ENCODE measurements at regions not wholly inside any gene's neighbourhood (a gene's known extent, or its start where the extent isn't known, plus 50 kb on each side); places are given as distances from the start of the nearest gene placed in this dataset.

DNA sequence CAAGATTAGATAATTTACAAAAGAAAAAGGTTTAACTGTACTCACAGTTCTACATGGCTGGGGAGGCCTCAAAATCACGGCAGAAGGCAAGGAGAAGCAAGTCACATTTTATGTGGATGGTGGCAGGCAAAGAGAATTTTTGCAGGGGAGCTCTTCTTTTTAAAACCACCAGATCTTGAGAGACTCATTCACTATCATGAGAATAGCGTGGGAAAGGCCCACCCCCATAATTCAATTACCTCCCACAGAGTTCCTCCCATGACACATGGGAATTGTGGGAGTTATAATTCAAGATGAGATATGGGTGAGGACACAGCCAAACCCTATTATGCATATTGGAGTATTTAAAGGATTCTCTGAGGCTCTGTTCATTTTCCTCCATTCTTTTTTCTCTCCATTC is 138.7 kb upstream of the CADM2 start:
- in situ Hi-C loops (cut with MboI; ENCODE audit: low sequenced_read_pairs) (no loop called here), dilution Hi-C loops (cut with HindIII; ENCODE audit: low sequenced_read_pairs, unreplicated experiment) (no loop called here), intact Hi-C loops (cut with micrococcal nuclease) (no loop called here)
- ChIA-PET POLR2A (ENCODE audit: unreplicated experiment) (no interaction called here), CTCF (no interaction called here)
- Histone ChIP-seq H3K4me2 (ENCODE audit: low read depth, low read length) (no peak overlapping the region), H3K18ac (ENCODE audit: low read depth, low read length) (no peak overlapping the region), H2AK5ac (ENCODE audit: low read depth, low read length) (no peak overlapping the region), H4K91ac (ENCODE audit: insufficient read depth, low read depth, low read length) (no peak overlapping the region), H4K8ac (ENCODE audit: low read depth in 2 of 2, low read length in 2 of 2) (no peak overlapping the region), H3K27ac (ENCODE audit: insufficient read depth, low read length) (no peak overlapping the region), H3K9me3 (ENCODE audit: control insufficient read depth, insufficient read depth, low read length) (peaks cover 8% of the 10 kb centered on the region; the same call in 1 of the 2 replicates), H2BK5ac (ENCODE audit: low read depth, low read length, poor library complexity, severe bottlenecking) (no peak overlapping the region), H4K20me1 (ENCODE audit: insufficient read depth, low read length) (no peaks in the 10 kb centered on the region), H3K4me3 (ENCODE audit: insufficient read depth, low read depth, low read length) (no peak overlapping the region), H3K56ac (ENCODE audit: extremely low read depth, insufficient read depth, low read length) (no peak overlapping the region), H4K5ac (ENCODE audit: low read depth, low read length) (no peak overlapping the region), H2AK9ac (replicated peaks; ENCODE audit: low read depth, low read length, poor library complexity) (no peak overlapping the region), H3K9ac (ENCODE audit: low read depth, low read length) (no peak overlapping the region), H3K36me3 (ENCODE audit: control insufficient read depth, insufficient read depth, low read length) (no peaks in the 10 kb centered on the region), H3K4ac (ENCODE audit: low read depth, low read length) (no peak overlapping the region), H2BK120ac (ENCODE audit: low read depth, low read length) (no peak overlapping the region), H2AFZ (replicated peaks; ENCODE audit: low read length, poor library complexity) (no peak overlapping the region), H3K27me3 (ENCODE audit: control insufficient read depth, insufficient read depth, low read length) (no peaks in the 10 kb centered on the region), H2BK15ac (ENCODE audit: low read depth, low read length) (no peak overlapping the region), H3K9me1 (ENCODE audit: insufficient read depth, low read length) (no peaks in the 10 kb centered on the region), H3K14ac (replicated peaks; ENCODE audit: low read depth, low read length) (no peak overlapping the region), H3K23ac (ENCODE audit: low read depth, low read length) (no peak overlapping the region), H3K79me1 (ENCODE audit: low read depth in 1 of 2, low read length in 2 of 2) (no peaks in the 10 kb centered on the region), H3K4me1 (ENCODE audit: control insufficient read depth, insufficient read depth, low read length) (no peaks in the 10 kb centered on the region), H2BK20ac (ENCODE audit: low read depth, low read length) (no peak overlapping the region)
- ATAC-seq (ENCODE audit: low read depth) (no peak), DNase-seq (no peak)
- WGBS, 2 experiments (ENCODE audit: extremely low coverage in 2 of 2, insufficient read length in 1 of 2): no CpG with 5 or more reads among the region's 2 CpGs
- BruUV-seq (replicated peaks): no TSS peak
- TF ChIP-seq SMC3 (IDR thresholded peaks at IDR 0.05; ENCODE audit: low read depth, low read length) (no peak), CEBPB (IDR thresholded peaks at IDR 0.05; ENCODE audit: low read depth, low read length) (no peak), MAZ (IDR thresholded peaks at IDR 0.05; ENCODE audit: borderline replicate concordance, low read depth, low read length) (no peak), CHD1 (IDR thresholded peaks at IDR 0.05; ENCODE audit: low read depth, low read length) (no peak), MAFK (IDR thresholded peaks at IDR 0.05; ENCODE audit: low read depth, low read length) (no peak)
- TF ChIP-seq, protein P1, sequence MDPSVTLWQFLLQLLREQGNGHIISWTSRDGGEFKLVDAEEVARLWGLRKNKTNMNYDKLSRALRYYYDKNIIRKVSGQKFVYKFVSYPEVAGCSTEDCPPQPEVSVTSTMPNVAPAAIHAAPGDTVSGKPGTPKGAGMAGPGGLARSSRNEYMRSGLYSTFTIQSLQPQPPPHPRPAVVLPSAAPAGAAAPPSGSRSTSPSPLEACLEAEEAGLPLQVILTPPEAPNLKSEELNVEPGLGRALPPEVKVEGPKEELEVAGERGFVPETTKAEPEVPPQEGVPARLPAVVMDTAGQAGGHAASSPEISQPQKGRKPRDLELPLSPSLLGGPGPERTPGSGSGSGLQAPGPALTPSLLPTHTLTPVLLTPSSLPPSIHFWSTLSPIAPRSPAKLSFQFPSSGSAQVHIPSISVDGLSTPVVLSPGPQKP (IDR thresholded peaks at IDR 0.05; ENCODE audit: borderline replicate concordance, low read depth, low read length): no peak

Data from IMR-90 (cell line).